GM12872 (cell line): ENCODE measurements at regions not wholly inside any gene's neighbourhood (a gene's known extent, or its start where the extent isn't known, plus 50 kb on each side); places are given as distances from the start of the nearest gene placed in this dataset.

Source experiments
- TF ChIP-seq, protein P1 (sequence below): IDR thresholded peaks from 3 replicates; pipeline ENCODE4 v1.5.1; 2011; ENCODE audit warnings: low read depth, mild to moderate bottlenecking, low read length, moderate library complexity; ENCODE audit not compliant: insufficient read depth

DNA sequence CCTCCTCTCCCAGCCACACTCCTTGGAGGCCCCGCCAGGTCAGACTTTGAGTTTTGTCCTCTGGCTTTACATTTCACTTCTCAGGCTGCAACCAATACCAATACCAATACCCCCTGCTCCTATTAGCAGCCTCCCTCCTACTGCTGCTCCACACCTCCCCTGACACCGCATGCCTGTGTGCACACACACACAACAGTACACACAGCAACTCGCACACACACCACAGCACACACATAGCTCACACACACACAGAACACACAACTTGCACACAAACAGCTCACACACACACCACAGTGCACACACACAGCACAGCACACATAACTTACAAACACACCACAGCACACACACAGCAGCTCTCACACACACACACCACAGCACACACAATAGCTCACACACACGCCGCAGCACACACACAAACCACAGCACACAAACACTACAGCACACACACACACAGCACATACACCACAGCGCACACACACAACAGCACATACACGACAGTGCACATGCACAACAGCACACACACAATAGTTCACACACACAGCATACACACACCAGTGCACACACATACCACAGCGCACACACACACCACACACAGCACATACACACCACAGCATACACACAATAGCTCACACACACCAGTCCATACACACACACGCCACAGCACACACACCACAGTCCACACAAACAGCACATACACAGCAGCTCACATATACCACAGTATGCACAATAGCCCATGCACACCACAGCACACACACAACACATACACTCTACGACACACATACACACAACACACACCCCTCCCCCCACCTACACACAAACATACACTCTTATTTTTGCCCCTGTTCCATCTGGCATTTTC is 204.7 kb downstream of the UACA start:
- TF ChIP-seq, protein P1, sequence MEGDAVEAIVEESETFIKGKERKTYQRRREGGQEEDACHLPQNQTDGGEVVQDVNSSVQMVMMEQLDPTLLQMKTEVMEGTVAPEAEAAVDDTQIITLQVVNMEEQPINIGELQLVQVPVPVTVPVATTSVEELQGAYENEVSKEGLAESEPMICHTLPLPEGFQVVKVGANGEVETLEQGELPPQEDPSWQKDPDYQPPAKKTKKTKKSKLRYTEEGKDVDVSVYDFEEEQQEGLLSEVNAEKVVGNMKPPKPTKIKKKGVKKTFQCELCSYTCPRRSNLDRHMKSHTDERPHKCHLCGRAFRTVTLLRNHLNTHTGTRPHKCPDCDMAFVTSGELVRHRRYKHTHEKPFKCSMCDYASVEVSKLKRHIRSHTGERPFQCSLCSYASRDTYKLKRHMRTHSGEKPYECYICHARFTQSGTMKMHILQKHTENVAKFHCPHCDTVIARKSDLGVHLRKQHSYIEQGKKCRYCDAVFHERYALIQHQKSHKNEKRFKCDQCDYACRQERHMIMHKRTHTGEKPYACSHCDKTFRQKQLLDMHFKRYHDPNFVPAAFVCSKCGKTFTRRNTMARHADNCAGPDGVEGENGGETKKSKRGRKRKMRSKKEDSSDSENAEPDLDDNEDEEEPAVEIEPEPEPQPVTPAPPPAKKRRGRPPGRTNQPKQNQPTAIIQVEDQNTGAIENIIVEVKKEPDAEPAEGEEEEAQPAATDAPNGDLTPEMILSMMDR: no peak

DNA sequence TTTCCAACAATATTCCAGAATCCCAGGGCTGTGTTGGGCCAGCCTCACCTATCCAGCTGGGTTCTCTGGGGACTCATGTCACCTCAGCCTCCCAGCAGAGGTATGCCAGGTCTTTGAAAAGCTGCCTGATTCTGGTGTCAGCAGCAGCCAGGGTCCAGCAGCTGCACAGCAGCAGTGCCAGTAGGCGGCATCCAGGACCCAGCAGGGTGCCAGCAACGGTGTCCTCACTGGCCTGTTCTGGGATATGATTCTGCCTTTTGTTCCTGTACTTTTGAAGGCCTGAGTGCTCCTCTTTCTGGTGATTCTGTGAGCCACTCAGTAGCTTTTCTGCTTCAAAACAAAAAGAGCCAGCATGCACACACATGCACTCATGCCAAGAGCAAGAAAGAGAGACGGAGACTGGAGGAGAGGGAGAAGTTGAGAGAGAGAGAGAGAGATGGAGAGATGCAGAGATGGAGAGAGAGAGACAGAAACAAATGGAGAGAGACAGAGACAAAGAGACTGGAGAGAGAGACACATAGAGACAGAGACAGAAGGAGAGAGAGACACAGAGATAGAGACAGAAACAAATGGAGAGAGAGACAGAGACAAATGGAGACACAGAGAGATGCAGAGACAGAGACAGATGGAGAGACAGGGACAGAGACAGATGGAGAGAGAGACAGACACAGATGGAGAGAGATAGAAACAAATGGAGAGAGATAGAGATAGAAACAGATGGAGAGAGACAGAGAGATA is 205.7 kb downstream of the UACA start:
- TF ChIP-seq, protein P1: 0 out of 3 replicates have a peak, but pooled peaks have one; percentile 7

DNA sequence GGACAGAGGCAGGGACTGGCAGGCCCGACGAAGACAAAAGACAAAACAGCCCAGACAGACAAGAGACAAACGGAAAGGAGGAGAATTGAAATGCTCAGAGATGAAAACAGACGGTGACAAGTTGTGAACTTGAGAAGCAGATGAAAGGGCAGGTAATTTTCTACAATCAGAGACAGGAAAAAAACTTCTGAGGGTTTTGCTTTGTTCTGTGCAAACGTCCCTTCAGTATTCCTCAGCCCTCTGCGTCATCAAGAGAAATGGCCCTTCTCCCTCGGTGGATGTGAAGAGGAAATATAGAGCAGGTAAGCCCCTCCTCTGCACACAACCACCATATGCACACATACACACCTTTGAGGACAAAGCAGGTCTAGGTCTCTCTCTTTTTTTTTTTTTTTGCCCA is 206.6 kb downstream of the UACA start:
- TF ChIP-seq, protein P1: no peak

DNA sequence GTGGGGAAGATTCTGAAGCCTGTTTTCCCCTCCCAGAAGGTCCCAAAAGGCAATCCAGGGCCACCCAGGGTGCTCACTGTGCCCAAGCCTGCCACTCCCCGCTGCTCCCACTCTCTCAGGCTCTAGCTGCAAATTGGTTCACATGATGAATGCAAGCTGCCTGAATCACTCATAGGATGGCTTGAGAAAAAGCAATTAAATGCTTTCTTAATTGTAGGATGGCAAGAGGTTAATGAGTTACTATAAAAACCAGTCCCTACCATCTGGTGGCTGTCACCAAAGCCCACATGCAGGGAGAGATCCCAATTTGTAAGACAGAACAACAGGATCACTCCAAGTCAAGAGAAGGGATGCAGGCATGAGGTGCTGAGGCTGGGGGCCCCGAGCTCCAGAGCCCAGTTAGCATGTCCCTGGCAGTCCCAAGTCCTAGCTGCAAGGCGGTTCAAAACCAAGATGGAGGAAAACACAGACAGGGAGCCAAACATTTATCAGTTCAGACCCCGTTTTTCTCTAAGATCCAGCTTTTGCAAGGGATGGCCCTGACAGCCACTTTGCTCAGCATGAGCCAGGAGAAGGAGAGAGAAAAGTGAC is 207.1 kb downstream of the UACA start:
- TF ChIP-seq, protein P1: no peak

DNA sequence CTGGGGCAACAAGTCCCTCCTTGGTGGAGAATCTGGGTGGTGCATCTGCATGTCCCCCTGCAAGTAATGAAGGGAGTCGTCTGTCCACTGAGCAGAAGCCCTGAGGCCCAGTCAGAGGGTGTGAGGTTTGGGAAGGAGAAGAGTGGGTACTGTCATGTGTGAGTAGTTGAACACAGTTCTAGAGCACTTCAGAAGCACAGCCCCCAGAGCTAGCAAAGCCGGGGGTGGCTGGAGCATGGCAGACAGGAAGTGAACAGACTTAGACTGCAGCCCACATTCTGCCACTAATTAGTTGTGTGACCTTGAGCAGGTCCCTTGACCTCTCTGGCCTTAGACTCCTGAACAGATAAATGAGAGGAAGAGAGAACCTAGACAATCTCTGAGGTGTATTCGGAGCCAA is 207.6 kb downstream of the UACA start:
- TF ChIP-seq, protein P1: no peak

DNA sequence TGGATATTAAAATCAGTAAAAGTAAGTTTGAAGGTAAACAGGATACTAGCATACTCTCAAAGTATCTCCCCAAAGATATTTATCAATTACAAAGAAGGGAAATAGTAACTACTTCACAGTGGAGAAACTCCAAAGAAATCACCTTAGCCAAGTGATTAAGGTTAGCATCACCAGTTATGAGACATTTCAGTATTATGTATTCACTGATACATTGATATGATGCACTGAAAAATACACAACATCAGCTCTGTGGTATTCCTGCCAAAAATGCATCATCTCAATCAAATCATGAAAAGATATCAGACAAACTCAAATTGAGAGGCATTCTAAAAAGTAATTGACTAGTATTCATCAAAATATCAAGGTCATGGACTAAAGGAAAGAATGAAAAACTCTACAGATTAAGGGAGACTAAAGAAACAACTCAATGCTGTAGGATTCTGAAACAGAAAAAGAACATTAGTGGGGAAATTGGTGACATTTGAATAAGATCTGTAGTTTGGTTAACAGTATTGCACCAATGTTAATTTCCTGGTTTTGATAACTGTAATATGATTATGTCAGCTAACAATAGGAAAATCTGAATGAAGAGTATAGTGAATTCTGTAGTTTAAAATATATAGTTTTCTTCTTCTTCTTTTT is 215.4 kb downstream of the UACA start:
- TF ChIP-seq, protein P1: no peak

DNA sequence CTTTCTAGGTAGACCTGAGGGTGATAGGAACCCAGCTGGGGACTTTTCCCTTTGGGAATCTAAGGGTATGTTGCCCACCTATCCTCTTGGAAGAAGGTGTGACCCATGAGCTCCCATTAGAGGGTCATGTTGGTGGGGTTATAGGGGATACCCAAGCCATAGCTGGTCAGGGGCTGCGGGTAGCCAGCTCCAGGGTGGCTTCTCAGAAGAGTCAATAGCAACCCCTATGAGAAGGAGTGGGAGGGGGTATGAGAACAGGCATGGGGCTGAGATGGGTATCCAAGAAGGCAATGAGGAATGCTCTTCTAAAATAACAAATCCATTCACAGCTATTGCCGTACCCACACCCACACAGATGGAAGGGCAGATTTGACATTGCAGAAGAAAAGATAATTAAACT is 217.8 kb downstream of the UACA start:
- TF ChIP-seq, protein P1: no peak
